ENCODE measurements at regions not wholly inside any gene's neighbourhood (a gene's known extent, or its start where the extent isn't known, plus 50 kb on each side); places are given as distances from the start of the nearest gene placed in this dataset.

DNA sequence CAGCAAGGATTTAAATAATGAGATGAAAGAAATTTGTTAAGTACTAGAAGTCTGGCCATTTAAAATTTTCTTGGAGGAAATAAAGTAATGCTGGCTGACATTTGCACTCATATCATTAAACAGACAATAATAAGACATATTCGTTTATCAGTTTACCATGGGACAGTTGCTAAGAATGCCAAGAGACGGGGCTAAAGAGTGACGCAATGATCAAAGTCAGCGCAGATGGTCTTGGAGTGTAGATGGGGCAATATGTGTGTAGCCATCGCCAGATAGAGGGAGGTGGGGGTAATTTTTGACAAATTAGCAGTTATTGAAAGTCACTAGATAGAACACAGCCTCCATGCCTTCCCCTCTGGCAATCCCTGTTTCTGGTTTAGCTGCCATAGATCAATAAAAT, 413.2 kb upstream of the JAG1 start:
- DNase-seq (ENCODE audit: low spot score) = no peak
- ChIA-PET POLR2A (no interaction called here), CTCF (ENCODE audit: unreplicated experiment) (no interaction called here)

DNA sequence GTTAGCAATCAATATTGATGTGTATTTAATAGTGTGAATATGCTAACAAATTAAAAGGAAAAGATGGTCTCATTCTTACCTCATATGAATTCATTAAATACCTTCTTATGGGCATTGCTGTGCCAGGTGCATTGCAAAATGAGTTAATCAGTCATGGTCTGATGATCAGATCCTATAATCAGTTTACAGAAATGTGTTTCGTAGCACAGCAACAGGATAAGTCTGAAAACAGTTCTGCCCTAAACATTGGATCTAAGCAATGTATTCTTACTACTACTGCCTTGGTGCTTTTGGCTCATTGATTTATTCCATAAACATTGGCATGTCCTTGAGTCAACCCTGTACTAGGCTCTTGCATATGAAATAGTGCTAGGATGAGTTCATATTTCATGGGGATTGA, 417.0 kb upstream of the JAG1 start:
- no peaks in the 10 kb centered on the region for H3K36me3 ChIP-seq (ENCODE audit: insufficient read depth, low read length)
- TF ChIP-seq EZH2phosphoT487 (IDR thresholded peaks at IDR 0.05; ENCODE audit: borderline replicate concordance, low read depth, low read length) = no peak
- TF ChIP-seq, protein P1, sequence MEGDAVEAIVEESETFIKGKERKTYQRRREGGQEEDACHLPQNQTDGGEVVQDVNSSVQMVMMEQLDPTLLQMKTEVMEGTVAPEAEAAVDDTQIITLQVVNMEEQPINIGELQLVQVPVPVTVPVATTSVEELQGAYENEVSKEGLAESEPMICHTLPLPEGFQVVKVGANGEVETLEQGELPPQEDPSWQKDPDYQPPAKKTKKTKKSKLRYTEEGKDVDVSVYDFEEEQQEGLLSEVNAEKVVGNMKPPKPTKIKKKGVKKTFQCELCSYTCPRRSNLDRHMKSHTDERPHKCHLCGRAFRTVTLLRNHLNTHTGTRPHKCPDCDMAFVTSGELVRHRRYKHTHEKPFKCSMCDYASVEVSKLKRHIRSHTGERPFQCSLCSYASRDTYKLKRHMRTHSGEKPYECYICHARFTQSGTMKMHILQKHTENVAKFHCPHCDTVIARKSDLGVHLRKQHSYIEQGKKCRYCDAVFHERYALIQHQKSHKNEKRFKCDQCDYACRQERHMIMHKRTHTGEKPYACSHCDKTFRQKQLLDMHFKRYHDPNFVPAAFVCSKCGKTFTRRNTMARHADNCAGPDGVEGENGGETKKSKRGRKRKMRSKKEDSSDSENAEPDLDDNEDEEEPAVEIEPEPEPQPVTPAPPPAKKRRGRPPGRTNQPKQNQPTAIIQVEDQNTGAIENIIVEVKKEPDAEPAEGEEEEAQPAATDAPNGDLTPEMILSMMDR (conservative IDR thresholded peaks at IDR 0.05; ENCODE audit: low read length) = no peak
- H3K9me2 ChIP-seq (ENCODE audit: insufficient read depth, low read length) = no peaks in the 10 kb centered on the region
- H4K20me1 ChIP-seq (ENCODE audit: insufficient read depth, low read length) = no peaks in the 10 kb centered on the region
- H3K4me1 ChIP-seq (ENCODE audit: insufficient read depth, low read length, poor library complexity, severe bottlenecking) = no peaks in the 10 kb centered on the region
- H3K9me3 ChIP-seq (ENCODE audit: low read length) = no peaks in the 10 kb centered on the region
- intact Hi-C loops (cut with micrococcal nuclease; ENCODE audit: unreplicated experiment) = no loop called here
- H3K4me2 ChIP-seq (ENCODE audit: low read length) = no peak overlapping the region
- H2AFZ ChIP-seq (ENCODE audit: low read length) = no peak overlapping the region
- POLR2A ChIA-PET = no interaction called here
- CTCF ChIA-PET (ENCODE audit: unreplicated experiment) = no interaction called here
- H3K79me2 ChIP-seq (ENCODE audit: insufficient read depth, low read depth, low read length) = no peaks in the 10 kb centered on the region
- no peak for DNase-seq (ENCODE audit: low spot score)
- no peak overlapping the region for H3K4me3 ChIP-seq (ENCODE audit: low read depth, low read length, poor library complexity, severe bottlenecking)
- no peak overlapping the region for H3K27ac ChIP-seq (ENCODE audit: low read depth, low read length, poor library complexity, severe bottlenecking)
- BruUV-seq (replicated peaks) = no TSS peak

More for the DNA sequence above, 413.2 kb upstream of the JAG1 start:
- Histone ChIP-seq H3K36me3 (ENCODE audit: insufficient read depth, low read length) (no peaks in the 10 kb centered on the region), H4K20me1 (ENCODE audit: insufficient read depth, low read length) (no peaks in the 10 kb centered on the region), H3K4me2 (ENCODE audit: low read length) (no peak overlapping the region), H3K9me2 (ENCODE audit: insufficient read depth, low read length) (no peaks in the 10 kb centered on the region), H3K4me1 (ENCODE audit: insufficient read depth, low read length, poor library complexity, severe bottlenecking) (no peaks in the 10 kb centered on the region), H3K9me3 (ENCODE audit: low read length) (no peaks in the 10 kb centered on the region), H3K79me2 (ENCODE audit: insufficient read depth, low read depth, low read length) (no peaks in the 10 kb centered on the region), H3K4me3 (ENCODE audit: low read depth, low read length, poor library complexity, severe bottlenecking) (no peak overlapping the region), H2AFZ (ENCODE audit: low read length) (no peak overlapping the region), H3K27ac (ENCODE audit: low read depth, low read length, poor library complexity, severe bottlenecking) (no peak overlapping the region)
- intact Hi-C loops (cut with micrococcal nuclease; ENCODE audit: unreplicated experiment) = no loop called here
- no peak for TF ChIP-seq EZH2phosphoT487 (IDR thresholded peaks at IDR 0.05; ENCODE audit: borderline replicate concordance, low read depth, low read length)
- TF ChIP-seq, protein P1 (conservative IDR thresholded peaks at IDR 0.05; ENCODE audit: low read length) = no peak
- BruUV-seq (replicated peaks) = no TSS peak

DNA sequence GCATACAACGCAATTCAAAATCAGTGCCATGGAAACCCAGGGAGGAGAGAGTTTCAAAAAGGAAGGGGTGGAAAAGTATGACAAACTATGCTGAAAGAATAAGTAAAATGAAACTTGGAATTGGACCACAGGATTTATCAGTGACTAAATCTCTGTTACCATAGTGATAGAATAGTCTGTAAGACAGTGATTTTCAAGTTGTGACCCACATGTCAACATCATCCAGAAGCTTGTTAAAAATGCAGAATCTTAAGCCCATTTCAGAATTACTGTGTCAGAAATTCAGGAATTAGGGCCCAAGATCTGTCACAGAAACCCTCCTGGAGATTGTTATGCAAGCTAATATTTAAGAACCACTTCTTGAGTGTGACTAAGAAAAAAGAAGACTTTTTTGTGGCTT, 417.7 kb upstream of the JAG1 start:
- CTCF ChIA-PET (ENCODE audit: unreplicated experiment) = no interaction called here
- Histone ChIP-seq H3K79me2 (ENCODE audit: insufficient read depth, low read depth, low read length) (no peaks in the 10 kb centered on the region), H3K36me3 (ENCODE audit: insufficient read depth, low read length) (no peaks in the 10 kb centered on the region), H3K27ac (ENCODE audit: low read depth, low read length, poor library complexity, severe bottlenecking) (no peak overlapping the region), H4K20me1 (ENCODE audit: insufficient read depth, low read length) (no peaks in the 10 kb centered on the region), H3K4me3 (ENCODE audit: low read depth, low read length, poor library complexity, severe bottlenecking) (no peak overlapping the region), H2AFZ (ENCODE audit: low read length) (no peak overlapping the region), H3K9me3 (ENCODE audit: low read length) (no peaks in the 10 kb centered on the region), H3K9me2 (ENCODE audit: insufficient read depth, low read length) (no peaks in the 10 kb centered on the region), H3K4me2 (ENCODE audit: low read length) (no peak overlapping the region), H3K4me1 (ENCODE audit: insufficient read depth, low read length, poor library complexity, severe bottlenecking) (no peaks in the 10 kb centered on the region)
- no peak for DNase-seq (ENCODE audit: low spot score)
- intact Hi-C loops (cut with micrococcal nuclease; ENCODE audit: unreplicated experiment) = no loop called here
- TF ChIP-seq, protein P1 (conservative IDR thresholded peaks at IDR 0.05; ENCODE audit: low read length) = no peak
- no peak for TF ChIP-seq EZH2phosphoT487 (IDR thresholded peaks at IDR 0.05; ENCODE audit: borderline replicate concordance, low read depth, low read length)
- POLR2A ChIA-PET = no interaction called here
- BruUV-seq (replicated peaks) = no TSS peak
